ENCODE measurements at regions not wholly inside any gene's neighbourhood (a gene's known extent, or its start where the extent isn't known, plus 50 kb on each side); places are given as distances from the start of the nearest gene placed in this dataset.

- DNase-seq = no peak
These were observed 336.0 kb upstream of the IGFBP3 start for GRCh38 chr7:46256870-46257661.

GRCh38 chr7:46253520-46253919 is 332.4 kb upstream of the IGFBP3 start:
- no peak for DNase-seq

GRCh38 chr7:46247664-46248063 is 326.6 kb upstream of the IGFBP3 start:
- no peak for DNase-seq

- DNase-seq = no peak
These were observed 324.6 kb upstream of the IGFBP3 start for GRCh38 chr7:46245586-46246111.

- DNase-seq = no peak
These were observed 323.7 kb upstream of the IGFBP3 start for GRCh38 chr7:46244757-46245156.

GRCh38 chr7:46243406-46243805 is 322.3 kb upstream of the IGFBP3 start:
- no peak for DNase-seq

GRCh38 chr7:46239846-46240245 is 318.8 kb upstream of the IGFBP3 start:
- DNase-seq = no peak

GRCh38 chr7:46237466-46237865 is 316.4 kb upstream of the IGFBP3 start:
- DNase-seq = no peak

GRCh38 chr7:46233585-46234329 is 312.7 kb upstream of the IGFBP3 start:
- no peak for DNase-seq

GRCh38 chr7:46230990-46231305 is 309.9 kb upstream of the IGFBP3 start:
- DNase-seq = no peak

GRCh38 chr7:46230298-46230989 is 309.4 kb upstream of the IGFBP3 start:
- DNase-seq = no peak

GRCh38 chr7:46229409-46229808 is 308.3 kb upstream of the IGFBP3 start:
- DNase-seq = no peak

GRCh38 chr7:46226860-46227259 is 305.8 kb upstream of the IGFBP3 start:
- DNase-seq = no peak

- DNase-seq = no peak
These were observed 303.3 kb upstream of the IGFBP3 start for GRCh38 chr7:46224363-46224762.

GRCh38 chr7:46220066-46220630 is 299.1 kb upstream of the IGFBP3 start:
- DNase-seq = no peak

- DNase-seq = no peak
These were observed 297.6 kb upstream of the IGFBP3 start for GRCh38 chr7:46218461-46219200.

GRCh38 chr7:46215987-46216567 is 295.0 kb upstream of the IGFBP3 start:
- no peak for DNase-seq

- DNase-seq = no peak
These were observed 293.5 kb upstream of the IGFBP3 start for GRCh38 chr7:46214526-46214925.

- DNase-seq = no peak
These were observed 292.1 kb upstream of the IGFBP3 start for GRCh38 chr7:46213154-46213537.

GRCh38 chr7:46212425-46213153 is 291.5 kb upstream of the IGFBP3 start:
- DNase-seq = no peak

GRCh38 chr7:46210467-46210866 is 289.4 kb upstream of the IGFBP3 start:
- no peak for DNase-seq
